Thyroid gland (tissue), 4 donors: ENCODE measurements at regions not wholly inside any gene's neighbourhood (a gene's known extent, or its start where the extent isn't known, plus 50 kb on each side); places are given as distances from the start of the nearest gene placed in this dataset.

ENCODE experiments used
- DNase-seq, 2 donors: peaks; one replicate each; pipeline ENCODE4 v3.0.0-alpha.2; 2019
- H3K27ac ChIP-seq, 3 donors: fragments of 200-600 bp; sonication (generic); 1 replicate in 2 of 3; 2 replicates in 1 of 3; pipeline ENCODE4 v1.5.1; 2016 to 2019; ENCODE audit warnings: mild to moderate bottlenecking in 1 of 3, moderate library complexity in 1 of 3
- H3K27me3 ChIP-seq: fragments of 200-600 bp; sonication (generic); one replicate; pipeline ENCODE4 v1.5.1; 2019
- H3K36me3 ChIP-seq, 2 donors: fragments of 200-600 bp; sonication (generic); one replicate each; pipeline ENCODE4 v1.5.1; 2016 to 2019
- H3K4me1 ChIP-seq, 2 donors: fragments of 200-600 bp; sonication (generic); one replicate each; pipeline ENCODE4 v1.5.1; 2017 to 2019
- H3K4me3 ChIP-seq, 3 donors: fragments of 200-600 bp; sonication (generic); replicated peaks in 1 of 3; 1 replicate in 2 of 3; 2 replicates in 1 of 3; pipeline ENCODE4 v1.5.1; 2016; ENCODE audit warnings: mild to moderate bottlenecking in 1 of 3
- H3K9me3 ChIP-seq: fragments of 200-600 bp; sonication (generic); one replicate; pipeline ENCODE4 v1.5.1; 2017
- CTCF ChIP-seq, 6 experiments: fragments of 200-600 bp in 3 of 6; fragments of 450-650 bp in 3 of 6; sonication (generic) in 3 of 6; IDR thresholded peaks; one replicate each; pipeline ENCODE4 v1.5.1; 2016 to 2019; ENCODE audit warnings: antibody characterized with exemption in 6 of 6, mild to moderate bottlenecking in 2 of 6, inconsistent platforms in 1 of 6, moderate library complexity in 1 of 6
- POLR2A ChIP-seq, 2 donors: fragments of 450-650 bp; IDR thresholded peaks; one replicate each; pipeline ENCODE4 v1.6.1; 2017; ENCODE audit warnings: antibody characterized with exemption in 2 of 2, mild to moderate bottlenecking in 2 of 2, moderate library complexity in 1 of 2
- WGBS, 2 donors: methylation state at CpG; one replicate each; pipeline ENCODE4 v1.1.5; 2017; 5-methylcytosine and 5-hydroxymethylcytosine counted together
- intact Hi-C: fragments of 100-400 bp; cut with DNase I; formaldehyde crosslinking; loops from one replicate; pipeline ENCODE4 v1.15.1; 2023

GRCh38 chr20:39163993-39164392, 201.8 kb downstream of the DHX35 start:
- WGBS, 2 donors = 76 to 89% methylated on average over 1 of the region's 1 CpG
- no peak overlapping the region for H3K27ac ChIP-seq
- no peaks in the 10 kb centered on the region for H3K4me1 ChIP-seq
- no peak for DNase-seq
- H3K4me3 ChIP-seq = no peak overlapping the region
- H3K36me3 ChIP-seq = no peaks in the 10 kb centered on the region
- no peaks in the 10 kb centered on the region for H3K9me3 ChIP-seq
- no peaks in the 10 kb centered on the region for H3K27me3 ChIP-seq
- intact Hi-C loops = no loop called here
- TF ChIP-seq POLR2A (IDR thresholded peaks at IDR 0.05) (no peak), CTCF (IDR thresholded peaks at IDR 0.05) (no peak)

- Histone ChIP-seq H3K36me3 (no peaks in the 10 kb centered on the region), H3K27me3 (no peaks in the 10 kb centered on the region), H3K4me1 (no peaks in the 10 kb centered on the region), H3K27ac (no peak overlapping the region), H3K4me3 (no peak overlapping the region), H3K9me3 (no peaks in the 10 kb centered on the region)
- TF ChIP-seq POLR2A (IDR thresholded peaks at IDR 0.05) (no peak), CTCF (IDR thresholded peaks at IDR 0.05) (no peak)
- intact Hi-C loops = no loop called here
- DNase-seq = no peak
- 43 to 64% methylated on average over 1 of the region's 1 CpG for WGBS, 2 donors
These were observed 199.8 kb downstream of the DHX35 start for GRCh38 chr20:39161900-39162299.

- 64 to 67% methylated on average over 12 of the region's 12 CpGs for WGBS, 2 donors
- Histone ChIP-seq H3K27ac (no peak overlapping the region), H3K4me3 (no peak overlapping the region), H3K36me3 (no peaks in the 10 kb centered on the region), H3K9me3 (no peaks in the 10 kb centered on the region), H3K4me1 (no peaks in the 10 kb centered on the region), H3K27me3 (no peaks in the 10 kb centered on the region)
- intact Hi-C loops = no loop called here
- DNase-seq = no peak
- TF ChIP-seq CTCF (IDR thresholded peaks at IDR 0.05) = no peak
These were observed 193.8 kb downstream of the DHX35 start for GRCh38 chr20:39155971-39156370.

GRCh38 chr20:39152742-39153141, 190.6 kb downstream of the DHX35 start:
- Histone ChIP-seq H3K4me1 (no peaks in the 10 kb centered on the region), H3K9me3 (no peaks in the 10 kb centered on the region), H3K4me3 (no peak overlapping the region), H3K27me3 (no peaks in the 10 kb centered on the region), H3K27ac (no peak overlapping the region), H3K36me3 (no peaks in the 10 kb centered on the region)
- 88 to 93% methylated on average over 1 of the region's 1 CpG for WGBS, 2 donors
- TF ChIP-seq CTCF (IDR thresholded peaks at IDR 0.05) (no peak), POLR2A (IDR thresholded peaks at IDR 0.05) (no peak)
- no peak for DNase-seq
- intact Hi-C loops = no loop called here

- Histone ChIP-seq H3K4me3 (no peak overlapping the region), H3K9me3 (no peaks in the 10 kb centered on the region), H3K27me3 (no peaks in the 10 kb centered on the region), H3K27ac (no peak overlapping the region), H3K36me3 (no peaks in the 10 kb centered on the region), H3K4me1 (no peaks in the 10 kb centered on the region)
- no peak for DNase-seq
- intact Hi-C loops = no loop called here
- WGBS, 2 donors = 21 to 28% methylated on average over 3 to 4 of the region's 4 CpGs
- no peak for TF ChIP-seq POLR2A (IDR thresholded peaks at IDR 0.05)
- no peak for TF ChIP-seq CTCF (IDR thresholded peaks at IDR 0.05)
These were observed 190.0 kb downstream of the DHX35 start for GRCh38 chr20:39152126-39152525.
